OCI-LY1 (cell line): ENCODE measurements at regions not wholly inside any gene's neighbourhood (a gene's known extent, or its start where the extent isn't known, plus 50 kb on each side); places are given as distances from the start of the nearest gene placed in this dataset.

ENCODE experiments used
- H2AFZ ChIP-seq: fragments of 200-600 bp; sonication (generic), shearing (Covaris generic); 2 replicates; pipeline ENCODE4 v1.6.0; 2014; ENCODE audit warnings: antibody characterized with exemption, mild to moderate bottlenecking, low read length
- H3F3A ChIP-seq: fragments of 200-600 bp; sonication (generic), shearing (Covaris generic); 2 replicates; pipeline ENCODE4 v1.6.0; 2014; ENCODE audit warnings: mild to moderate bottlenecking, antibody characterized with exemption, low read length, moderate library complexity; ENCODE audit not compliant: insufficient read depth
- H3K27ac ChIP-seq: fragments of 200-600 bp; sonication (generic); 2 replicates; pipeline ENCODE4 v1.5.1; 2014; ENCODE audit warnings: low read length, mixed run types, mild to moderate bottlenecking, low read depth; ENCODE audit not compliant: poor library complexity, severe bottlenecking
- H3K27me3 ChIP-seq: fragments of 200-600 bp; sonication (generic); 2 replicates; pipeline ENCODE4 v1.6.0; 2014; ENCODE audit warnings: antibody characterized with exemption, mild to moderate bottlenecking, low read length, moderate library complexity; ENCODE audit not compliant: insufficient read depth
- H3K36me3 ChIP-seq: fragments of 200-600 bp; sonication (generic); 2 replicates; pipeline ENCODE4 v1.6.1; 2014; ENCODE audit warnings: mild to moderate bottlenecking, antibody characterized with exemption, low read length, moderate library complexity, mixed read lengths; ENCODE audit not compliant: insufficient read depth
- H3K4me1 ChIP-seq: fragments of 200-600 bp; sonication (generic); 2 replicates; pipeline ENCODE4 v1.5.1; 2014; ENCODE audit warnings: mild to moderate bottlenecking, low read length, moderate library complexity; ENCODE audit not compliant: insufficient read depth, severe bottlenecking
- H3K4me2 ChIP-seq: fragments of 200-600 bp; sonication (generic), shearing (Covaris generic); 2 replicates; pipeline ENCODE4 v1.6.1; 2014; ENCODE audit warnings: low read length
- H3K4me3 ChIP-seq: fragments of 200-600 bp; sonication (generic); 2 replicates; pipeline ENCODE4 v1.5.1; 2014; ENCODE audit warnings: low read length, low read depth, mild to moderate bottlenecking, mixed read lengths; ENCODE audit not compliant: poor library complexity, severe bottlenecking
- H3K79me2 ChIP-seq: fragments of 200-600 bp; shearing (Covaris generic); 2 replicates; pipeline ENCODE4 v1.6.1; 2016; ENCODE audit warnings: mixed run types, low read length, mixed read lengths; ENCODE audit not compliant: insufficient read depth
- H3K9ac ChIP-seq: fragments of 200-600 bp; sonication (generic), shearing (Covaris generic); 2 replicates; pipeline ENCODE4 v1.6.1; 2014; ENCODE audit warnings: mild to moderate bottlenecking, low read length, mixed read lengths
- H3K9me2 ChIP-seq: fragments of 200-600 bp; sonication (generic), shearing (Covaris generic); 2 replicates; pipeline ENCODE4 v1.6.1; 2014; ENCODE audit warnings: low read depth, mild to moderate bottlenecking, low read length, mixed read lengths
- H3K9me3 ChIP-seq: fragments of 200-600 bp; shearing (Covaris generic); 2 replicates; pipeline ENCODE4 v1.6.1; 2014; ENCODE audit warnings: low read length, mixed read lengths
- H4K20me1 ChIP-seq: fragments of 200-600 bp; sonication (generic), shearing (Covaris generic); 2 replicates; pipeline ENCODE4 v1.6.0; 2016; ENCODE audit warnings: mild to moderate bottlenecking, low read length; ENCODE audit not compliant: insufficient read depth
- EZH2 ChIP-seq: fragments of 200-600 bp; sonication (generic), shearing (Covaris generic); IDR thresholded peaks from 2 replicates; pipeline ENCODE4 v1.8.0; 2017; ENCODE audit warnings: borderline replicate concordance, mixed run types, mild to moderate bottlenecking, antibody characterized with exemption, low read length, moderate library complexity, mixed read lengths
- TF ChIP-seq, protein P1 (sequence below): fragments of 200-600 bp; sonication (generic), shearing (Covaris generic); IDR thresholded peaks from 2 replicates; pipeline ENCODE4 v1.5.1; 2017; ENCODE audit warnings: mild to moderate bottlenecking, antibody characterized with exemption, low read length, moderate library complexity, mixed read lengths

- no peak overlapping the region for H3K9ac ChIP-seq
- no peaks in the 10 kb centered on the region for H3K27me3 ChIP-seq
- no peaks in the 10 kb centered on the region for H4K20me1 ChIP-seq
- no peaks in the 10 kb centered on the region for H3F3A ChIP-seq
- no peaks in the 10 kb centered on the region for H3K9me3 ChIP-seq
- no peak overlapping the region for H3K4me3 ChIP-seq
- no peaks in the 10 kb centered on the region for H3K79me2 ChIP-seq
- no peak overlapping the region for H3K4me2 ChIP-seq
- no peaks in the 10 kb centered on the region for H3K9me2 ChIP-seq
- no peak overlapping the region for H3K27ac ChIP-seq
- no peaks in the 10 kb centered on the region for H3K36me3 ChIP-seq
- H2AFZ ChIP-seq, result no peak overlapping the region
- H3K4me1 ChIP-seq, result no peaks in the 10 kb centered on the region
- TF ChIP-seq, protein P1, sequence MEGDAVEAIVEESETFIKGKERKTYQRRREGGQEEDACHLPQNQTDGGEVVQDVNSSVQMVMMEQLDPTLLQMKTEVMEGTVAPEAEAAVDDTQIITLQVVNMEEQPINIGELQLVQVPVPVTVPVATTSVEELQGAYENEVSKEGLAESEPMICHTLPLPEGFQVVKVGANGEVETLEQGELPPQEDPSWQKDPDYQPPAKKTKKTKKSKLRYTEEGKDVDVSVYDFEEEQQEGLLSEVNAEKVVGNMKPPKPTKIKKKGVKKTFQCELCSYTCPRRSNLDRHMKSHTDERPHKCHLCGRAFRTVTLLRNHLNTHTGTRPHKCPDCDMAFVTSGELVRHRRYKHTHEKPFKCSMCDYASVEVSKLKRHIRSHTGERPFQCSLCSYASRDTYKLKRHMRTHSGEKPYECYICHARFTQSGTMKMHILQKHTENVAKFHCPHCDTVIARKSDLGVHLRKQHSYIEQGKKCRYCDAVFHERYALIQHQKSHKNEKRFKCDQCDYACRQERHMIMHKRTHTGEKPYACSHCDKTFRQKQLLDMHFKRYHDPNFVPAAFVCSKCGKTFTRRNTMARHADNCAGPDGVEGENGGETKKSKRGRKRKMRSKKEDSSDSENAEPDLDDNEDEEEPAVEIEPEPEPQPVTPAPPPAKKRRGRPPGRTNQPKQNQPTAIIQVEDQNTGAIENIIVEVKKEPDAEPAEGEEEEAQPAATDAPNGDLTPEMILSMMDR, result no peak
- no peak for TF ChIP-seq EZH2
Observed at GRCh38 chr9:115590011-115590410, 472.1 kb upstream of the TNC start.

DNA sequence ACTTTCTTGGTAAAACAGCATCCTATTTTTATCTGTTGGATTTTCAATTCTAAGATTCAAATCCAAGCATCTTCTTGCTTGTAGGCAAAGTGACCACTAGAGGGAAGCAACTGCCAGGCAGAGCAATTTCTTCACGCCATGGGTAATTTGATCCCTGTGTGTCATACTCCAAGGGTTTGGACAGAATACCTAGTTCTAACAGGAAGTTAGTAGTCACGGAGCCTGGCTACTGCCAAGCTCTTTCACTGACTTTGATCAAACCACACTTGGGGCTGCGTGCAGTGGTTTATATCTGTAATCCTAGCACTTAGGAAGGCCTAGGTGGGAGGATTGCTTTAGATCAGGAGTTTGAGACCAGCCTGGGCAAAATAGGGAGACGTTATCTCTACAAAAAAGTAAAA, 473.6 kb upstream of the TNC start:
- H3K27ac ChIP-seq, result no peak overlapping the region
- TF ChIP-seq, protein P1, result peak; percentile 42; the same call in 1 of the 2 replicates
- TF ChIP-seq EZH2, result no peak
- H3F3A ChIP-seq, result no peaks in the 10 kb centered on the region
- no peaks in the 10 kb centered on the region for H3K9me2 ChIP-seq
- no peaks in the 10 kb centered on the region for H4K20me1 ChIP-seq
- H3K36me3 ChIP-seq, result no peaks in the 10 kb centered on the region
- H3K4me1 ChIP-seq, result no peaks in the 10 kb centered on the region
- H2AFZ ChIP-seq, result no peak overlapping the region
- H3K79me2 ChIP-seq, result no peaks in the 10 kb centered on the region
- H3K27me3 ChIP-seq, result no peaks in the 10 kb centered on the region
- H3K9ac ChIP-seq, result no peak overlapping the region
- H3K9me3 ChIP-seq, result no peaks in the 10 kb centered on the region
- H3K4me3 ChIP-seq, result no peak overlapping the region
- H3K4me2 ChIP-seq, result no peak overlapping the region

DNA sequence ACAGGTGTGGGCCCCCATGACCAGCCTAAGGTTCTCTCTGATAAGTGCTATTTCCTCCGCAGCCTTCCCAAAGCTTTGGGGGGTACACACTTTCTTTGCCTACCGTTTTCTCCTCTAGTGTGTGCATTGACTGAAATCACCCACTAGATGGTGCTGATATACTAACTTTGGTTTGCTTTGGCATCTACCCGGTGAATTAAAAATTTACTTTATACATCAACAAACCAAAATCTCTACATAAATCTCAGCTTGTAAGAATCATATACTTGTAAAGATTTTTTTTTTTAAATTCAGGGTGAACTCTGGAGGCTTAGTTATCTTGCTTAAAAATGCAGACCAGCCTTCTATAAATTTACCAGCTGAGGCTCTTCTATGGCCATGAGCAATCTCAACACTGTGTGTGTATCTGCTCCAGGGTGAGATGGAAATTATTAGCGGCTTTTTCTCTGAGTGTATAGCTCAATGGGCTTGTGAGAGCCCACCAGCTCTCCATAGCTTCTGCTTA, 475.7 kb upstream of the TNC start:
- Histone ChIP-seq H3K9ac (no peak overlapping the region), H3K9me3 (no peaks in the 10 kb centered on the region), H4K20me1 (no peaks in the 10 kb centered on the region), H3K27me3 (no peaks in the 10 kb centered on the region), H3K4me1 (no peaks in the 10 kb centered on the region), H3K79me2 (no peaks in the 10 kb centered on the region), H3K27ac (no peak overlapping the region), H3K36me3 (no peaks in the 10 kb centered on the region), H3F3A (no peaks in the 10 kb centered on the region), H3K9me2 (no peaks in the 10 kb centered on the region), H2AFZ (no peak overlapping the region), H3K4me2 (no peak overlapping the region), H3K4me3 (no peak overlapping the region)
- no peak for TF ChIP-seq EZH2
- TF ChIP-seq, protein P1, result peak; percentile 70
